Colonic mucosa (tissue), 4 donors: ENCODE measurements at regions not wholly inside any gene's neighbourhood (a gene's known extent, or its start where the extent isn't known, plus 50 kb on each side); places are given as distances from the start of the nearest gene placed in this dataset.
A peak's percentile ranks its signal among the peaks of the same experiment; 100 is the strongest.
"Not testable (repeated sequence)": the region's sequence is repeated elsewhere in the genome, so short reads cannot be mapped to it uniquely, and the experiment has no call there.

ENCODE experiments used
- DNase-seq: peaks from one replicate; pipeline ENCODE4 v3.0.0-alpha.2; 2020
- H3K27ac ChIP-seq: fragments of 200-600 bp; one replicate; pipeline ENCODE4 v1.8.0; 2021
- H3K27me3 ChIP-seq: fragments of 200-600 bp; one replicate; pipeline ENCODE4 v1.8.0; 2021
- H3K36me3 ChIP-seq: fragments of 200-600 bp; one replicate; pipeline ENCODE4 v1.8.0; 2021
- H3K4me1 ChIP-seq: fragments of 200-600 bp; one replicate; pipeline ENCODE4 v1.8.0; 2021; ENCODE audit warnings: mild to moderate bottlenecking
- H3K4me3 ChIP-seq: fragments of 200-600 bp; one replicate; pipeline ENCODE4 v1.8.0; 2021
- H3K9ac ChIP-seq, 2 donors: one replicate each; pipeline ENCODE4 v1.7.0; 2013; ENCODE audit warnings: control low read depth in 2 of 2, low read depth in 2 of 2, low read length in 2 of 2
- H3K9me3 ChIP-seq: fragments of 200-600 bp; one replicate; pipeline ENCODE4 v1.8.0; 2021
- intact Hi-C: fragments of 100-400 bp; cut with DNase I; formaldehyde crosslinking; loops from one replicate; pipeline ENCODE4 v1.14.1; 2022
- TF ChIP-seq, protein P1 (sequence below): fragments of 200-600 bp; IDR thresholded peaks from one replicate; pipeline ENCODE4 v1.8.0; 2022; ENCODE audit warnings: antibody characterized with exemption, mild to moderate bottlenecking
- donor health status: healthy.
- donor health status: DM: no; HTN: no; CAD: no.
- donor health status: DM: no; HTN: no; CAD: no.

GRCh38 chr6:4664911-4665310, 111.3 kb upstream of the CDYL start:
- DNase-seq = peak; percentile 10
- Histone ChIP-seq H3K4me3 (no peak overlapping the region), H3K9me3 (no peaks in the 10 kb centered on the region), H3K27ac (no peak overlapping the region), H3K36me3 (no peaks in the 10 kb centered on the region), H3K4me1 (no peaks in the 10 kb centered on the region), H3K9ac (no peak overlapping the region), H3K27me3 (no peaks in the 10 kb centered on the region)
- TF ChIP-seq, protein P1, sequence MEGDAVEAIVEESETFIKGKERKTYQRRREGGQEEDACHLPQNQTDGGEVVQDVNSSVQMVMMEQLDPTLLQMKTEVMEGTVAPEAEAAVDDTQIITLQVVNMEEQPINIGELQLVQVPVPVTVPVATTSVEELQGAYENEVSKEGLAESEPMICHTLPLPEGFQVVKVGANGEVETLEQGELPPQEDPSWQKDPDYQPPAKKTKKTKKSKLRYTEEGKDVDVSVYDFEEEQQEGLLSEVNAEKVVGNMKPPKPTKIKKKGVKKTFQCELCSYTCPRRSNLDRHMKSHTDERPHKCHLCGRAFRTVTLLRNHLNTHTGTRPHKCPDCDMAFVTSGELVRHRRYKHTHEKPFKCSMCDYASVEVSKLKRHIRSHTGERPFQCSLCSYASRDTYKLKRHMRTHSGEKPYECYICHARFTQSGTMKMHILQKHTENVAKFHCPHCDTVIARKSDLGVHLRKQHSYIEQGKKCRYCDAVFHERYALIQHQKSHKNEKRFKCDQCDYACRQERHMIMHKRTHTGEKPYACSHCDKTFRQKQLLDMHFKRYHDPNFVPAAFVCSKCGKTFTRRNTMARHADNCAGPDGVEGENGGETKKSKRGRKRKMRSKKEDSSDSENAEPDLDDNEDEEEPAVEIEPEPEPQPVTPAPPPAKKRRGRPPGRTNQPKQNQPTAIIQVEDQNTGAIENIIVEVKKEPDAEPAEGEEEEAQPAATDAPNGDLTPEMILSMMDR = no peak
- intact Hi-C loops = no loop called here

- Histone ChIP-seq H3K9ac (no peak overlapping the region), H3K4me3 (no peak overlapping the region), H3K27ac (no peak overlapping the region), H3K9me3 (no peaks in the 10 kb centered on the region), H3K27me3 (no peaks in the 10 kb centered on the region), H3K36me3 (no peaks in the 10 kb centered on the region), H3K4me1 (no peaks in the 10 kb centered on the region)
- DNase-seq = peak; percentile 56
- TF ChIP-seq, protein P1 = no peak
- intact Hi-C loops = no loop called here
These were observed 112.0 kb upstream of the CDYL start for GRCh38 chr6:4664117-4664626.

- TF ChIP-seq, protein P1 = no peak
- H3K4me1 ChIP-seq = no peaks in the 10 kb centered on the region
- no peak overlapping the region for H3K9ac ChIP-seq
- no peak overlapping the region for H3K4me3 ChIP-seq
- H3K9me3 ChIP-seq = no peaks in the 10 kb centered on the region
- H3K27me3 ChIP-seq = no peaks in the 10 kb centered on the region
- intact Hi-C loops = no loop called here
- no peaks in the 10 kb centered on the region for H3K36me3 ChIP-seq
- DNase-seq = no peak
- no peak overlapping the region for H3K27ac ChIP-seq
These were observed 113.3 kb upstream of the CDYL start for GRCh38 chr6:4662886-4663285.

GRCh38 chr6:4661391-4661790, 114.8 kb upstream of the CDYL start:
- TF ChIP-seq, protein P1 = no peak
- no peaks in the 10 kb centered on the region for H3K4me1 ChIP-seq
- intact Hi-C loops = no loop called here
- H3K27me3 ChIP-seq = no peaks in the 10 kb centered on the region
- H3K36me3 ChIP-seq = no peaks in the 10 kb centered on the region
- no peak overlapping the region for H3K9ac ChIP-seq
- H3K4me3 ChIP-seq = no peak overlapping the region
- no peaks in the 10 kb centered on the region for H3K9me3 ChIP-seq
- H3K27ac ChIP-seq = no peak overlapping the region
- DNase-seq = no peak

GRCh38 chr6:4660377-4661321, 115.6 kb upstream of the CDYL start:
- intact Hi-C loops = no loop called here
- Histone ChIP-seq H3K27ac (no peak overlapping the region), H3K27me3 (no peaks in the 10 kb centered on the region)

DNA sequence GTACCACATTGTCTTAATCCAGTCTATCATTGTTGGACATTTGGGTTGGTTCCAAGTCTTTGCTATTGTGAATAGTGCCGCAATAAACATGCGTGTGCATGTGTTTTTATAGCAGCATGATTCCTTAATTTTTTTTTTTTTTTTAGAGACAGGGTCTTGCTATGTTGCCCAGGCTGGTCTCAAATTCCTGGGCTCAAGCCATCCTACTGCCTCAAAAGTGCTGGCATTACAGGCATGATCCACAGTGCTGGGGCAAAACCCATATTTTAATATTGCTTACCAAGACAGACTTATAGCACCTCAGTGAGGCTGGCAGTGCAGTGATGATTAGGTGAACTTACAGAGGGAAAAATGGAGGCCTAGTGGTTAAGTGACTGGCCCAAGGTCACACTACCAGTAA, 116.5 kb upstream of the CDYL start:
- H3K9ac ChIP-seq, H3K36me3 ChIP-seq, intact Hi-C loops, H3K4me1 ChIP-seq, H3K4me3 ChIP-seq, H3K9me3 ChIP-seq, DNase-seq, H3K27ac ChIP-seq, H3K27me3 ChIP-seq: not testable (repeated sequence)

More at GRCh38 chr6:4660377-4661321, 115.6 kb upstream of the CDYL start:
- Histone ChIP-seq H3K9ac (no peak overlapping the region), H3K4me3 (no peak overlapping the region), H3K4me1 (no peaks in the 10 kb centered on the region), H3K9me3 (no peaks in the 10 kb centered on the region), H3K36me3 (no peaks in the 10 kb centered on the region)
- no peak for DNase-seq
- TF ChIP-seq, protein P1 = no peak
